ENCODE measurements at regions not wholly inside any gene's neighbourhood (a gene's known extent, or its start where the extent isn't known, plus 50 kb on each side); places are given as distances from the start of the nearest gene placed in this dataset.

- no peak for TF ChIP-seq CTCF (IDR thresholded peaks at IDR 0.05)
- TF ChIP-seq POLR2A (IDR thresholded peaks at IDR 0.05) = no peak
- TF ChIP-seq EP300 (IDR thresholded peaks at IDR 0.05) = no peak
These were observed 307.3 kb upstream of the USP24 start for GRCh38 chr1:55522353-55522903.

Measured in ovary (tissue), 3 donors.